HG02970 (cell line): ENCODE measurements at regions not wholly inside any gene's neighbourhood (a gene's known extent, or its start where the extent isn't known, plus 50 kb on each side); places are given as distances from the start of the nearest gene placed in this dataset.
"Not testable (repeated sequence)": the region's sequence is repeated elsewhere in the genome, so short reads cannot be mapped to it uniquely, and the experiment has no call there.

Source experiments
- ATAC-seq: cut with Tn5 transposase; IDR thresholded peaks from one replicate; pipeline ENCODE4 v1.9.1; 2021; ENCODE audit warnings: mild to moderate bottlenecking, moderate library complexity, moderate number of reproducible peaks; ENCODE audit not compliant: unreplicated experiment, low FRiP score

- ATAC-seq: not testable (repeated sequence)
Observed at GRCh38 chr5:177941386-177941785, 54.7 kb downstream of the PROP1 start.

- ATAC-seq: not testable (repeated sequence)
Observed at GRCh38 chr5:177939246-177940171, 56.5 kb downstream of the PROP1 start.

DNA sequence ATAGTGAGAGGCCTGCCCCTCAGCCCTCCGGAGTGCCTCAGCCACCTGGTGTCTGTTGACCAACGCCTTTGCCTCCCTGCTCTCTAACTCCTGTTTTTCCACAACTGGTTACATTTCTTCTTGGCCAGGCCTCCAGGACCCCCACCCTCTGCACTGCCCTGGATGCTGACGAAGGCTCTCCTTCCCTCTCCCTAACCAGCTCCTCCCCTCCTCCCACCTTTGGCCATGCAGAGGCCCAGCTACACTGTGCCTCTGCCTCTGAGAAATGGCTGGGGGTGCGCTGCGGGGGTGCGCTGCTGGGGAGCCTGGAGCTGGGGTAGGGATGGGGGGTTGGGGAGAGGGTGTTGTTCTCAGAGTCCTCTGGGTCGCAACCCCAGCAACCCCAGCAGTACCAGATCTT is 57.3 kb downstream of the PROP1 start:
- ATAC-seq: not testable (repeated sequence)

GRCh38 chr5:177934233-177934632 is 61.8 kb downstream of the PROP1 start:
- not testable (repeated sequence) for ATAC-seq

DNA sequence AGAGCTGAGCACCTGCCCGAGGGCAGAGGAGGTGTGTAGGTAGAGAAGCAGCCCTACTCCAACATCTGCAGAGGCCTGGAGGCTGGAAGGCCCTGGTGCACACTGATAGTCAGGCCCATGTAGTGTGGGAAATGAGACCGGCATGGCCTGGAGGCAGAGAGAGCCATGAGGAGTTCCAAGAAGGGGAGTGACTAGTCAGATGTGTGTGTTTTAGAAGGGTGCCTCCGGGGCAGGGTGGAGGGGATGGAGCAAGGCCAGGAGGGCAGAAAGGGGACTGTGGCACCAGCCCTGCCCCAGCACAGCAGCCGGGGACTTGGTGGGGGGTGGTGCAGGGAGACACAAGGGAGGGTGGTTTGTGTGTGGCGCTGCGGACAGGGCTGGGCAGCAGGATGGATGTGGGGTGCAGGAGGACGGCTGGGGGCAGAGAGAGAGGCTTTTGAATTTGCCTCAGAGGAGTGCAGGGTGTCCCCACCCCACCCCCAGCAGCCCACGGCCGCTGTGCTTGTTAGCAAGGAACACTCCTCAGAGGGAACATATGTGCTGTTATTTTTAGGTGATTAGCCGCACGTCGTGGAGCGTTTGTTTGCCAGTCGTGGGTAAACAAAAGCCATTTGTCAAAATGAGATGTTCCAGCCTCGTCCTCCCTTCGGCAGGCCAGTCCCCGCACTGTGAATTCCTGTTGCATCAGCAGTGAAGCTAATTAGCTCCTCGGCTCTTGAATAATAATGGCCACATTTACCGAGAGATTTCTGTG is 65.6 kb downstream of the PROP1 start:
- not testable (repeated sequence) for ATAC-seq

- ATAC-seq: not testable (repeated sequence)
Observed at GRCh38 chr5:177929618-177930017, 66.4 kb downstream of the PROP1 start.

DNA sequence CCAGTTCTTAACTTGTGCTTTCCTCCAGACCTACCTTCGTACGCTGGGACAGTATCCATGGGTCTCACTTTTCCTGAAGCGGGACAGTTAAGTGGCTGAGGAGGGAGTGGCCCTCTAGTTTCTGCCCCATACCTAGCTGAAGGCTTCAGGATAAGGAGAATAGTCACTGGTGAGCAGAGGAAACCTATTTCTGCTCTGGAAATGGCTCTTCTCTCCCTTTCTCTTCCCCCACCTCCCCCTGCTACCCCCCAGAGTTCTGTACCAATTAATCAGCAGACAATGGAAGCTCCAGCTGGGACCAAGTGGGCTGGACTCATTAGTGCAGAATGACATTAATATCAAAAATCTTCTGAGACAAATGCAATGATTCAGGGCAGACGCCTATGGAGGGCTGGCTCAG is 68.5 kb downstream of the PROP1 start:
- not testable (repeated sequence) for ATAC-seq

- not testable (repeated sequence) for ATAC-seq
Observed at GRCh38 chr5:177924577-177924976, 71.5 kb downstream of the PROP1 start.

DNA sequence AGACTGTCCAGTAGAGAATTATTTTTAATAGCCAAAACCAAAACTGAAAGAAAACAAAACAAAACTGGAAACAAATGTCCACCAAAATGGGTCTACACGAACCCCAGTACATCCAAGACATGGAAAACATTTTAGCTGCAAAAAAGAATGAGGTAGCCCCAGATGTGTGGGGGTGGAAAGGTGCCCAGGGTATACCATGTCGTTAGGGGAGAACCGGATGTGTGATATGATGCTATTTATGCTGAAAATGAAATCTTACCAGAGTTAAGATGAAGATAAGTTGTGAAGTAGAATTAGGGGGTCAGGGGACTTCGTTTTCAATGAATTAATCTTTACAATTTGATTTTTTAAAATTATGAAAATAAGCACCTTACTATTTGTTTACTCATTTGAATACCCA is 72.2 kb downstream of the PROP1 start:
- not testable (repeated sequence) for ATAC-seq

DNA sequence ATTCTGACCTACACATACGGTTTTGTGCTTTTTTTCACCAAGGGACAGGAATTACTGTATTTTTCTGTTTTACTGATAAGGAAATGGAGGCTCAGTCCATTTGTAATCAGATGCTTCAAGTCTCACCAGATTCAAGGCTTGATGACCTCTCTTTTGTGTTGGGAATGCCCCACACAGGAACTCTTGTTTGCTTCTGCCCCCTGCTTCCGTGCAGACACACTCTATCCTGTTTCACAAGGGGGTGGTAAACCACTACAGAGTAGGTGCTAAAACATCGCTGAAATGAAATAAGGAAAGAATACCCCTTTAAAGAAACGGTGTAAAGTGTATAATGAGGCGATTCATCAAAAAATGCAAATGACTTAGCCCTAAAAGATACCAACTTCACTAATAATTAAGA is 72.9 kb downstream of the PROP1 start:
- ATAC-seq: not testable (repeated sequence)

GRCh38 chr5:177909261-177909660 is 86.8 kb downstream of the PROP1 start:
- ATAC-seq: not testable (repeated sequence)

DNA sequence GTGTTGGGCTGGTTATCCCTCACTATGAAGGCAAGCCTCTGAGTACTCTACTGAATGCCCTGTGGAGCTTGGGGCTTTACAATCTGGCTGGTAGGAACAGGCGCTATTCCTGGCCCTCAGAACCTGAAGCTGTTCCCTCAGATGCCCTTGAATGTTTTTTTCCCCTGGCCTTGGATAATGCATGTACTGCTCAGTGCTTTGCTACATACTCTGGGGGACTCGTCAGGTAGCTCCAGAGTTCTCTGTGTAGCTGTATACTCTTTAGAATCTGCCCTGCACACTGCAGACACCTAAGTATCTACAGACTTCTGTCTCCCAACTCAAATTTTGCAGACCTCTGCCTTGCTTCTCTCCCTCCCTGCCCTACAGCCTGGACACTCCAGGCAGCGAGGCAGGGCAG is 93.2 kb downstream of the PROP1 start:
- ATAC-seq: not testable (repeated sequence)

GRCh38 chr5:177900066-177900465 is 96.0 kb downstream of the PROP1 start:
- ATAC-seq: not testable (repeated sequence)

- ATAC-seq: not testable (repeated sequence)
Observed at GRCh38 chr5:177894681-177895453, 101.2 kb downstream of the PROP1 start.

- not testable (repeated sequence) for ATAC-seq
Observed at GRCh38 chr5:177892357-177892665, 103.7 kb downstream of the PROP1 start.

DNA sequence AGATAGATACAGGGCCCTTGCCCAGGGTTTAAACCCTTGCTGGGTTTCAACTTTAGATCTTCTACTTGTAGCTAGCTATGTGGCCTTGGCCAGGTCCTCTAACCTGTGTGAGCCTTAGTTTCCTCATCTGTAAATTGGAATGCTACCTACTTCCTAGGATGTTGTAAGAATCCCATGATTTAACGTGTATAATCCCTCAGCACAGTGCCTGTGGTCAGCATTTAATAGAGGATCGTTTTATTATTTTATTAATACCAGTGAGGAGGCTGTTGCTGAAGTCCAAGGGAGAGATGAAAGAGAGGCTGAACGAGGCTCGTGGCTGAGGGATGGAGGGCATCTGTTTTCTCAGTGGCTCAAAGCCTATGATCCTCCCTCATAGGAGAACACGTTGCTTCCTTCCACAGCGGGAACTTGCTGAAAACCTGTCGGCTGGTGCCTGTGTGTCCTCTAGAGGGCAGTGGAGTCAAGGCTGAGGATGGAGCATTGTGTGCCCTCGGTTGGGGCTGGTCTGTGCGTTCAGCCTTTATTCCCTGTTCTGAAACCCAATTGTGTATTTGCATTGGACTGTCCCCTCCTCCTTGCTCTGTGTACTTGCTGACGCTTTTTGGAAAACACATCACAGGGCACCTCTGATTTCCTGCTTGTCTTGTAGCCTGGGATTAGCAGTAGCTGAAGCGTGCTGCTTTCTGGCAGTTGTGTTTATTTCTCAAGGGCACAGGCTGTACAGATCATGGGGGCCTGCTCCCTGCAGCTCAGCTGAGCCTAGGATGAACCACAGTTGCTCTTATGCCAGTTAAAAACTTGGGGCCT is 104.3 kb downstream of the PROP1 start:
- not testable (repeated sequence) for ATAC-seq

DNA sequence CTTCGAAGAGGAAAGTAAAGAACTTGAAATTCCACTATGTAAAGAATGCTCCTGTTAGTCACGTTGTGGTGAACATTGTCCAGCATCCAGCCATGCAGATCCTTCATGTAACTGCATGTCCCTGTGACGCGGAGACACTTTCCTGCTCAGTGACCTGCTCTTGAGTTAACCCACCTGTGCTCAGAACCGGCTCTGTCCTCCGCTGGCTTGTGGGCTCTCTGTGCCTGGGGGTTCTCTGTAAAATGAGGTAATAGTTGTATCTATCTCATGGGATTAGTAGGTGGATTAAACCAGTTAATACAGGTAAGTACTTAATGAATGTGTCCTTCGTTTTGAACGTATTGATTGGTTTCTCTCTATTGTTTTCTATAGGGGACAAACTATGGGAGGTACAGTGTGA is 100.6 kb upstream of the FAM153A start:
- not testable (repeated sequence) for ATAC-seq

GRCh38 chr5:177875900-177876238 is 93.2 kb upstream of the FAM153A start:
- peak; percentile 30 for ATAC-seq

GRCh38 chr5:177875013-177875899 is 92.6 kb upstream of the FAM153A start:
- peak; percentile 77 for ATAC-seq
